ENCODE measurements at regions not wholly inside any gene's neighbourhood (a gene's known extent, or its start where the extent isn't known, plus 50 kb on each side); places are given as distances from the start of the nearest gene placed in this dataset.

- H3K4me3 ChIP-seq: no peak overlapping the region
- no peaks in the 10 kb centered on the region for H3K9me3 ChIP-seq
- no peaks in the 10 kb centered on the region for H3K27me3 ChIP-seq (replicated peaks; ENCODE audit: insufficient read depth)
- 89% methylated on average over 3 of the region's 3 CpGs for WGBS
- intact Hi-C loops (cut with DNase I): no loop called here
- H3K4me1 ChIP-seq (replicated peaks): no peaks in the 10 kb centered on the region
- H3K27ac ChIP-seq: no peak overlapping the region
- no peaks in the 10 kb centered on the region for H3K36me3 ChIP-seq
- TF ChIP-seq POLR2A (IDR thresholded peaks at IDR 0.05) (no peak), CTCF (IDR thresholded peaks at IDR 0.05) (no peak), POLR2AphosphoS5 (IDR thresholded peaks at IDR 0.05) (no peak)
- DNase-seq (ENCODE audit: low spot score): no peak
These were observed 172.0 kb downstream of the DLEU7 start for GRCh38 chr13:50671497-50671850.

GRCh38 chr13:50672025-50672424 lies 171.5 kb downstream of the DLEU7 start:
- no peaks in the 10 kb centered on the region for H3K4me1 ChIP-seq (replicated peaks)
- no peaks in the 10 kb centered on the region for H3K9me3 ChIP-seq
- intact Hi-C loops (cut with DNase I): no loop called here
- DNase-seq (ENCODE audit: low spot score): no peak
- no peaks in the 10 kb centered on the region for H3K36me3 ChIP-seq
- no peak overlapping the region for H3K27ac ChIP-seq
- no peak overlapping the region for H3K4me3 ChIP-seq
- H3K27me3 ChIP-seq (replicated peaks; ENCODE audit: insufficient read depth): no peaks in the 10 kb centered on the region
- TF ChIP-seq POLR2AphosphoS5 (IDR thresholded peaks at IDR 0.05) (no peak), POLR2A (IDR thresholded peaks at IDR 0.05) (no peak), CTCF (IDR thresholded peaks at IDR 0.05) (no peak)

GRCh38 chr13:50675651-50676050 lies 167.8 kb downstream of the DLEU7 start:
- TF ChIP-seq POLR2AphosphoS5 (IDR thresholded peaks at IDR 0.05) (no peak), POLR2A (IDR thresholded peaks at IDR 0.05) (no peak), CTCF (IDR thresholded peaks at IDR 0.05) (no peak)

GRCh38 chr13:50676602-50677001 lies 166.9 kb downstream of the DLEU7 start:
- H3K27ac ChIP-seq: no peak overlapping the region
- intact Hi-C loops (cut with DNase I): no loop called here
- 47% methylated on average over 1 of the region's 1 CpG for WGBS

More at GRCh38 chr13:50675651-50676050, 167.8 kb downstream of the DLEU7 start:
- Histone ChIP-seq H3K27me3 (replicated peaks; ENCODE audit: insufficient read depth) (no peaks in the 10 kb centered on the region), H3K27ac (no peak overlapping the region), H3K4me1 (replicated peaks) (no peaks in the 10 kb centered on the region), H3K4me3 (no peak overlapping the region), H3K9me3 (no peaks in the 10 kb centered on the region), H3K36me3 (no peaks in the 10 kb centered on the region)
- intact Hi-C loops (cut with DNase I): no loop called here
- 90% methylated on average over 4 of the region's 4 CpGs for WGBS
- DNase-seq (ENCODE audit: low spot score): no peak

More at GRCh38 chr13:50676602-50677001, 166.9 kb downstream of the DLEU7 start:
- H3K4me3 ChIP-seq: no peak overlapping the region
- DNase-seq (ENCODE audit: low spot score): no peak
- TF ChIP-seq CTCF (IDR thresholded peaks at IDR 0.05) (no peak), POLR2A (IDR thresholded peaks at IDR 0.05) (no peak), POLR2AphosphoS5 (IDR thresholded peaks at IDR 0.05) (no peak)
- H3K4me1 ChIP-seq (replicated peaks): no peaks in the 10 kb centered on the region
- no peaks in the 10 kb centered on the region for H3K36me3 ChIP-seq
- no peaks in the 10 kb centered on the region for H3K9me3 ChIP-seq
- H3K27me3 ChIP-seq (replicated peaks; ENCODE audit: insufficient read depth): no peaks in the 10 kb centered on the region

All from prostate gland (tissue), 2 donors.